H9 (cell line): ENCODE measurements at regions not wholly inside any gene's neighbourhood (a gene's known extent, or its start where the extent isn't known, plus 50 kb on each side); places are given as distances from the start of the nearest gene placed in this dataset.

Source experiments
- DNase-seq: peaks from one replicate; pipeline ENCODE4 v3.0.0-alpha.2; 2017
- H2AFZ ChIP-seq: one replicate; pipeline ENCODE4 v1.6.1; 2013; ENCODE audit warnings: mild to moderate bottlenecking, low read length, control low read depth, moderate library complexity
- H2AK5ac ChIP-seq: 2 replicates; pipeline ENCODE4 v1.6.1; 2013; ENCODE audit warnings: low read length, control low read depth, mixed read lengths; ENCODE audit not compliant: insufficient read length
- H2BK120ac ChIP-seq: one replicate; pipeline ENCODE4 v1.6.1; 2013; ENCODE audit warnings: low read depth, mild to moderate bottlenecking, low read length, control low read depth, inconsistent platforms; ENCODE audit not compliant: poor library complexity, severe bottlenecking
- H2BK12ac ChIP-seq: 2 replicates; pipeline ENCODE4 v1.6.1; 2013; ENCODE audit warnings: low read length, control low read depth, mixed read lengths, low read depth; ENCODE audit not compliant: insufficient read length
- H2BK15ac ChIP-seq: 2 replicates; pipeline ENCODE4 v1.6.1; 2013; ENCODE audit warnings: low read depth, low read length, control low read depth
- H2BK20ac ChIP-seq: one replicate; pipeline ENCODE4 v1.6.1; 2013; ENCODE audit warnings: low read depth, mild to moderate bottlenecking, low read length, control low read depth, inconsistent platforms; ENCODE audit not compliant: poor library complexity, severe bottlenecking
- H2BK5ac ChIP-seq: 2 replicates; pipeline ENCODE4 v1.6.1; 2013; ENCODE audit warnings: low read length, control low read depth, mixed read lengths; ENCODE audit not compliant: insufficient read length
- H3K14ac ChIP-seq: 2 replicates; pipeline ENCODE4 v1.6.1; 2013; ENCODE audit warnings: low read length, control low read depth; ENCODE audit not compliant: insufficient read depth
- H3K18ac ChIP-seq: 2 replicates; pipeline ENCODE4 v1.6.1; 2013; ENCODE audit warnings: low read depth, mild to moderate bottlenecking, mixed read lengths, low read length, control low read depth; ENCODE audit not compliant: insufficient read length
- H3K23ac ChIP-seq: 2 replicates; pipeline ENCODE4 v1.6.1; 2013; ENCODE audit warnings: low read length, control low read depth, mixed read lengths, low read depth; ENCODE audit not compliant: insufficient read length
- H3K23me2 ChIP-seq: 2 replicates; pipeline ENCODE4 v1.6.1; 2013; ENCODE audit warnings: low read depth, mild to moderate bottlenecking, mixed read lengths, low read length, control low read depth; ENCODE audit not compliant: insufficient read length, poor library complexity, severe bottlenecking
- H3K27ac ChIP-seq: 2 replicates; pipeline ENCODE4 v1.5.1; 2013; ENCODE audit warnings: low read length, control low read depth, mixed read lengths, low read depth; ENCODE audit not compliant: insufficient read length
- H3K27me3 ChIP-seq: 2 replicates; pipeline ENCODE4 v1.6.1; 2013; ENCODE audit warnings: low read length, control low read depth, inconsistent platforms; ENCODE audit not compliant: insufficient read depth
- H3K4ac ChIP-seq: 2 replicates; pipeline ENCODE4 v1.6.1; 2013; ENCODE audit warnings: low read depth, mild to moderate bottlenecking, control low read depth, inconsistent platforms, low read length, moderate library complexity
- H3K4me1 ChIP-seq: 2 replicates; pipeline ENCODE4 v1.6.1; 2013; ENCODE audit warnings: low read length, control low read depth, inconsistent platforms; ENCODE audit not compliant: insufficient read depth
- H3K4me2 ChIP-seq: 2 replicates; pipeline ENCODE4 v1.6.1; 2013; ENCODE audit warnings: low read length, control low read depth, mixed read lengths; ENCODE audit not compliant: insufficient read length, insufficient read depth
- H3K56ac ChIP-seq: 2 replicates; pipeline ENCODE4 v1.6.1; 2013; ENCODE audit warnings: low read depth, mild to moderate bottlenecking, mixed read lengths, low read length, control low read depth; ENCODE audit not compliant: insufficient read length
- H3K79me1 ChIP-seq: 2 replicates; pipeline ENCODE4 v1.6.1; 2013; ENCODE audit warnings: low read depth, mild to moderate bottlenecking, moderate library complexity, low read length, control low read depth, inconsistent platforms; ENCODE audit not compliant: insufficient read depth, poor library complexity, severe bottlenecking
- H3K79me2 ChIP-seq: 2 replicates; pipeline ENCODE4 v1.6.1; 2013; ENCODE audit warnings: low read length, control low read depth, inconsistent platforms; ENCODE audit not compliant: insufficient read depth
- H3K9ac ChIP-seq: 2 replicates; pipeline ENCODE4 v1.6.1; 2013; ENCODE audit warnings: low read length, control low read depth, mixed read lengths; ENCODE audit not compliant: insufficient read length; ENCODE audit errors: extremely low read depth
- H3K9me3 ChIP-seq: one replicate; pipeline ENCODE4 v1.6.1; 2013; ENCODE audit warnings: low read depth, low read length, inconsistent platforms; ENCODE audit not compliant: control insufficient read depth
- H3T11ph ChIP-seq: one replicate; pipeline ENCODE4 v1.6.1; 2013; ENCODE audit warnings: mild to moderate bottlenecking, low read length, control low read depth, inconsistent platforms
- H4K20me1 ChIP-seq: one replicate; pipeline ENCODE4 v1.6.1; 2013; ENCODE audit not compliant: control insufficient read depth, insufficient read length, insufficient read depth
- H4K5ac ChIP-seq: 2 replicates; pipeline ENCODE4 v1.6.1; 2013; ENCODE audit warnings: low read depth, mild to moderate bottlenecking, mixed read lengths, low read length, control low read depth; ENCODE audit not compliant: insufficient read length
- H4K8ac ChIP-seq: replicated peaks from 2 replicates; pipeline ENCODE4 v1.6.1; 2013; ENCODE audit warnings: low read length, control low read depth, mixed read lengths, low read depth; ENCODE audit not compliant: insufficient read length
- H4K91ac ChIP-seq: 2 replicates; pipeline ENCODE4 v1.6.1; 2013; ENCODE audit warnings: low read depth, mild to moderate bottlenecking, moderate library complexity, mixed read lengths, low read length, control low read depth; ENCODE audit not compliant: insufficient read length
- H3K27ac Mint-ChIP-seq, 3 experiments: 2 replicates in 2 of 3; 3 replicates in 1 of 3; pipeline ENCODE4 v1.8.0; 2020 to 2021; ENCODE audit warnings: mixed read lengths in 3 of 3, mild to moderate bottlenecking in 1 of 3, moderate library complexity in 1 of 3
- H3K27me3 Mint-ChIP-seq: 2 replicates; pipeline ENCODE4 v1.8.0; 2021; ENCODE audit warnings: low read depth, mild to moderate bottlenecking, moderate library complexity, mixed read lengths
- H3K36me3 Mint-ChIP-seq, 3 experiments: 2 replicates in 2 of 3; 3 replicates in 1 of 3; pipeline ENCODE4 v1.8.0; 2020 to 2021; ENCODE audit warnings: low read depth in 3 of 3, mixed read lengths in 3 of 3; ENCODE audit not compliant: insufficient read depth in 1 of 3
- H3K4me1 Mint-ChIP-seq, 2 experiments: 2 replicates each; pipeline ENCODE4 v1.8.0; 2020; ENCODE audit warnings: mixed read lengths in 2 of 2
- H3K4me3 Mint-ChIP-seq, 2 experiments: 2 replicates in 1 of 2; 3 replicates in 1 of 2; pipeline ENCODE4 v1.8.0; 2020 to 2021; ENCODE audit warnings: mild to moderate bottlenecking in 2 of 2, mixed read lengths in 2 of 2, moderate library complexity in 1 of 2
- H3K9me3 Mint-ChIP-seq, 2 experiments: 2 replicates in 1 of 2; 3 replicates in 1 of 2; pipeline ENCODE4 v1.8.0; 2020; ENCODE audit warnings: mild to moderate bottlenecking in 2 of 2, mixed read lengths in 2 of 2, moderate library complexity in 1 of 2
- CTCF ChIP-seq: fragments of 200-600 bp; sonication (generic); conservative IDR thresholded peaks from 3 replicates; pipeline ENCODE4 v1.8.0; 2021; ENCODE audit warnings: antibody characterized with exemption, mild to moderate bottlenecking
- WGBS: extraction: QIAGEN DNeasy Blood & Tissue Kit; methylation state at CpG from one replicate; pipeline ENCODE4 v1.1.7; 2013; ENCODE audit warnings: missing lambda C conversion rate, low lambda C conversion rate, mixed read lengths; ENCODE audit not compliant: insufficient read length; ENCODE audit errors: extremely low coverage; 5-methylcytosine and 5-hydroxymethylcytosine counted together

- no peaks in the 10 kb centered on the region for H3K79me1 ChIP-seq
- no peak overlapping the region for H3K27ac ChIP-seq
- H3K14ac ChIP-seq = no peak overlapping the region
- no peak overlapping the region for H2BK120ac ChIP-seq
- peaks cover 9% of the 10 kb centered on the region; the same call in 1 of the 2 replicates for H3K27me3 ChIP-seq
- no peak overlapping the region for H3K56ac ChIP-seq
- no peak overlapping the region for H2BK20ac ChIP-seq
- H2BK5ac ChIP-seq = no peak overlapping the region
- no peak overlapping the region for H3T11ph ChIP-seq
- H3K4me2 ChIP-seq = no peak overlapping the region
- no peaks in the 10 kb centered on the region for H3K9me3 ChIP-seq
- no peak overlapping the region for H3K18ac ChIP-seq
- H4K91ac ChIP-seq = no peak overlapping the region
- no peak overlapping the region for H4K8ac ChIP-seq
- H3K36me3 Mint-ChIP-seq = no peaks in the 10 kb centered on the region
- no peak overlapping the region for H2BK15ac ChIP-seq
- no peaks in the 10 kb centered on the region for H4K20me1 ChIP-seq
- H3K4me1 Mint-ChIP-seq = peaks cover 8 to 11% of the 10 kb centered on the region in 2 experiments
- WGBS = no CpG with 5 or more reads among the region's 15 CpGs
- H3K27me3 Mint-ChIP-seq = peaks cover 58% of the 10 kb centered on the region
- DNase-seq = peak; percentile 56
- H3K23ac ChIP-seq = no peak overlapping the region
- no peak overlapping the region for H2BK12ac ChIP-seq
- no peak overlapping the region for H2AFZ ChIP-seq
- peaks cover 2% of the 10 kb centered on the region for H3K23me2 ChIP-seq
- TF ChIP-seq CTCF = no peak; the same call in 2 of the 3 replicates
- H3K9ac ChIP-seq = no peak overlapping the region
- no peaks in the 10 kb centered on the region for H3K4me1 ChIP-seq
- no peaks in the 10 kb centered on the region for H3K79me2 ChIP-seq
- no peak overlapping the region for H3K4me3 Mint-ChIP-seq
- H3K9me3 Mint-ChIP-seq = no peaks in the 10 kb centered on the region
- H4K5ac ChIP-seq = no peak overlapping the region
- H3K27ac Mint-ChIP-seq = no peak overlapping the region
- H2AK5ac ChIP-seq = no peak overlapping the region
- H3K4ac ChIP-seq = no peak overlapping the region
These were observed 161.1 kb upstream of the CADM1 start for GRCh38 chr11:115665175-115665821.
